Breast epithelium (tissue), 4 donors: ENCODE measurements at regions not wholly inside any gene's neighbourhood (a gene's known extent, or its start where the extent isn't known, plus 50 kb on each side); places are given as distances from the start of the nearest gene placed in this dataset.

Experiments
- DNase-seq, 2 donors: peaks; one replicate each; pipeline ENCODE4 v3.0.0-alpha.2; 2019; ENCODE audit warnings: low spot score in 2 of 2
- H3K27ac ChIP-seq, 2 donors: fragments of 200-600 bp; sonication (generic) in 1 of 2; one replicate each; pipeline ENCODE4 v1.5.1; 2016 to 2019; ENCODE audit warnings: mild to moderate bottlenecking in 1 of 2
- H3K27me3 ChIP-seq, 2 donors: fragments of 200-600 bp; sonication (generic) in 1 of 2; one replicate each; pipeline versions ENCODE4 v1.5.1 to v1.6.0; 2017 to 2019; ENCODE audit warnings: control low read depth in 1 of 2, mild to moderate bottlenecking in 1 of 2
- H3K36me3 ChIP-seq: fragments of 200-600 bp; one replicate; pipeline ENCODE4 v1.5.1; 2019
- H3K4me1 ChIP-seq, 2 donors: fragments of 200-600 bp; sonication (generic); one replicate each; pipeline ENCODE4 v1.5.1; 2016 to 2019; ENCODE audit warnings: control low read depth in 1 of 2
- H3K4me3 ChIP-seq, 3 donors: fragments of 200-600 bp; sonication (generic); 1 replicate in 2 of 3; 2 replicates in 1 of 3; pipeline ENCODE4 v1.5.1; 2016 to 2019; ENCODE audit warnings: mild to moderate bottlenecking in 3 of 3, moderate library complexity in 2 of 3
- H3K9me3 ChIP-seq, 2 donors: fragments of 200-600 bp; sonication (generic) in 1 of 2; one replicate each; pipeline ENCODE4 v1.5.1; 2016 to 2019; ENCODE audit warnings: control low read depth in 1 of 2
- POLR2A ChIP-seq: fragments of 450-650 bp; IDR thresholded peaks from one replicate; pipeline ENCODE4 v1.6.1; 2016; ENCODE audit warnings: antibody characterized with exemption, mild to moderate bottlenecking, moderate library complexity
- POLR2AphosphoS5 ChIP-seq, 3 donors: sonication (generic); formaldehyde crosslinking; IDR thresholded peaks; one replicate each; pipeline ENCODE4 v1.6.1; 2017; ENCODE audit warnings: antibody characterized with exemption in 3 of 3
- intact Hi-C: fragments of 100-400 bp; cut with DNase I; formaldehyde crosslinking; loops from one replicate; pipeline ENCODE4 v1.15.1; 2023; ENCODE audit warnings: low total_unique reads
- TF ChIP-seq, protein P1 (sequence below), 3 donors: fragments of 450-650 bp; IDR thresholded peaks; one replicate each; pipeline ENCODE4 v1.5.1; 2016 to 2017; ENCODE audit warnings: antibody characterized with exemption in 3 of 3, mild to moderate bottlenecking in 3 of 3, moderate library complexity in 3 of 3

DNA sequence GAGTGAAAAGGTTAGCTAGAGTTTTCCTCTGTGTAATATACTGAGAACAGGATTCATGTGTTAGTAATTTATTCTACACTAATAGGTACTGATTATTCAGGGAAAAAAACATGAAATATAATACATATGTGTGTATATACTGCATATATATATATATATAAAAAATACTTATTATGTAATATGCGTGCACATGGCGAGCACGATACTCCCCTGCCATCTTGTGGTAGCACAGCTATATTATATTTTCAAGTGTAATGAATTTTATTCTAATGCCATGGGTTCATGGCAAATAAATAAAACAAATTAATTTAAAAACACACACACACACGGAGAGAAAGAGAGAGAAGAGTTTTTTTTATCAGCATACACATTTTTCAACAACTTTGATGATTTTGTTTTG is 460.6 kb downstream of the KCNJ2 start:
- H3K4me1 ChIP-seq, result no peaks in the 10 kb centered on the region
- H3K27ac ChIP-seq, result no peak overlapping the region
- intact Hi-C loops, result no loop called here
- no peak for DNase-seq
- H3K4me3 ChIP-seq, result no peak overlapping the region
- no peak for TF ChIP-seq POLR2A
- TF ChIP-seq POLR2AphosphoS5 (IDR thresholded peaks at IDR 0.05), result no peak
- TF ChIP-seq, protein P1, sequence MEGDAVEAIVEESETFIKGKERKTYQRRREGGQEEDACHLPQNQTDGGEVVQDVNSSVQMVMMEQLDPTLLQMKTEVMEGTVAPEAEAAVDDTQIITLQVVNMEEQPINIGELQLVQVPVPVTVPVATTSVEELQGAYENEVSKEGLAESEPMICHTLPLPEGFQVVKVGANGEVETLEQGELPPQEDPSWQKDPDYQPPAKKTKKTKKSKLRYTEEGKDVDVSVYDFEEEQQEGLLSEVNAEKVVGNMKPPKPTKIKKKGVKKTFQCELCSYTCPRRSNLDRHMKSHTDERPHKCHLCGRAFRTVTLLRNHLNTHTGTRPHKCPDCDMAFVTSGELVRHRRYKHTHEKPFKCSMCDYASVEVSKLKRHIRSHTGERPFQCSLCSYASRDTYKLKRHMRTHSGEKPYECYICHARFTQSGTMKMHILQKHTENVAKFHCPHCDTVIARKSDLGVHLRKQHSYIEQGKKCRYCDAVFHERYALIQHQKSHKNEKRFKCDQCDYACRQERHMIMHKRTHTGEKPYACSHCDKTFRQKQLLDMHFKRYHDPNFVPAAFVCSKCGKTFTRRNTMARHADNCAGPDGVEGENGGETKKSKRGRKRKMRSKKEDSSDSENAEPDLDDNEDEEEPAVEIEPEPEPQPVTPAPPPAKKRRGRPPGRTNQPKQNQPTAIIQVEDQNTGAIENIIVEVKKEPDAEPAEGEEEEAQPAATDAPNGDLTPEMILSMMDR (IDR thresholded peaks at IDR 0.05), result peak in 1 of 3 donors; percentile 15
- no peaks in the 10 kb centered on the region for H3K9me3 ChIP-seq
- H3K27me3 ChIP-seq, result no peaks in the 10 kb centered on the region
- no peaks in the 10 kb centered on the region for H3K36me3 ChIP-seq

DNA sequence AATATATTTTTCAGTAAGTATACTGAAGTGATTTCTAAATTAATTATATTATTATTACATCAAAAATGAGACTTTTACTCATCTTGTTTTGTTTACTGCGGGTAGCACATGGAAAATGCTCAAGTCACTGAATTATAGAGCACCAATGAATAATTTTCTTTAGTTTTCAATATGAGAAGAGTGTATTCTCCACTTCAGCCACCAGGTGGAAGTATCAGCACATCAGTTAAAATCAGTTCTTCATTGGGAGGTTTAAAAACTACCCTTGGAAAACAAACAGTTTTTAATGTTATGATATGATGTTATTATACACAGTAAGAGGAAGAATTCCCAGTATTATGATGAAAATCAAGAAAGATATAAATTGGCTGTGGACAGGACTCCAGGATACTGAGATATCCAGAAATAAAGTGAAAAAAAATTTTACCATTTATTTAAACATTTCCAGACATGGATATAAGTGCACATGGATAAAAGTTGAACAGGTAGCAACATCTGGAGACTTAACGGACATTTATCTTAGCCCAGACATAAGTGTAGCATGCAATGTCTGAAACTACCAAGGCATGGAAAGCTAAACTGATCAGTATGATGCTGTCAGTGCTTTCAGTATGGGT is 467.3 kb downstream of the KCNJ2 start:
- no peak for DNase-seq
- Histone ChIP-seq H3K27ac (no peak overlapping the region), H3K27me3 (no peaks in the 10 kb centered on the region), H3K4me1 (no peaks in the 10 kb centered on the region), H3K4me3 (no peak overlapping the region), H3K36me3 (no peaks in the 10 kb centered on the region), H3K9me3 (no peaks in the 10 kb centered on the region)
- intact Hi-C loops, result no loop called here
- TF ChIP-seq, protein P1 (IDR thresholded peaks at IDR 0.05), result peak; percentile 77 to 84 (median 83)
- TF ChIP-seq POLR2A, result no peak

DNA sequence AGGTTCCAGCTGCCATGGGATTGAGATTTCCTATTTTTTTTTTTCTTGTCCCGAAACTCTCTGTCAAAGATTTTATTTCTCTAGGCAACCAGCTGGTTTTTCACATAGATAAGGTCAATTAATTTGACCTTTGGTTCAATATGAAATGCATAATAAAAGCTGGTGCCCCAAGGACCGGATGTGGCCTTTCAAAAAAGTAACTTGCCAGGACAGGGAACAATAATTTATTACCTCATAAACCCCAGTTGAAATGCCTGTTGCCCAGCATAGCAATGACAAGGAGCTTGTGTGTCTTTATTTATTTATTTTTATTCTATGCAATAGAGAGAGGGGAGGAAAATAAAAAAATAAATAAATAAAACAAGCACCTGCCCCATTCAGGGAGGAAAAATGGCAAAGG is 472.7 kb downstream of the KCNJ2 start:
- intact Hi-C loops, result no loop called here
- Histone ChIP-seq H3K4me1 (no peaks in the 10 kb centered on the region), H3K27me3 (no peaks in the 10 kb centered on the region), H3K27ac (no peak overlapping the region), H3K4me3 (no peak overlapping the region), H3K9me3 (no peaks in the 10 kb centered on the region), H3K36me3 (no peaks in the 10 kb centered on the region)
- no peak for DNase-seq
- TF ChIP-seq, protein P1 (IDR thresholded peaks at IDR 0.05), result no peak
- no peak for TF ChIP-seq POLR2AphosphoS5 (IDR thresholded peaks at IDR 0.05)
- no peak for TF ChIP-seq POLR2A

DNA sequence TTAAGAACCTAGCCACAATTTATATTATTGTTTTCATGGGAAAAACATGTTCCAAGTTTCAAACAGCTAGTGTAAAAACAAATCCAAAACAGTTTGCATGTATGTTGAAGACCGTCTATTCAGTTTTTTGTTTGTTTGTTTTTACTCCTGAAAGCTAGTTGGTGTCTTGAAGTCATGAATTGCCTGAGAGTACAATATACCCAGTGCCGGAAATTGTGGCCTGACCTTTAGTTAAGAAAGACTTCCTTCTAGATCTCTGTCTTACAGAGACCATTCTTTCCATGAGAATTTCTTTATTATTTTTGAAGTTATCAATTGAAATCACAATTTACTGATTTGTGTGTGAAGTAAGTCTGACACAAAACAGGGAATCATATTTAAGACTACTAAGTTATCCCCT is 474.8 kb downstream of the KCNJ2 start:
- no peak for TF ChIP-seq POLR2A
- TF ChIP-seq, protein P1 (IDR thresholded peaks at IDR 0.05), result no peak
- TF ChIP-seq POLR2AphosphoS5 (IDR thresholded peaks at IDR 0.05), result no peak
- intact Hi-C loops, result no loop called here
- DNase-seq, result no peak
- H3K27me3 ChIP-seq, result no peaks in the 10 kb centered on the region
- no peak overlapping the region for H3K27ac ChIP-seq
- no peak overlapping the region for H3K4me3 ChIP-seq
- H3K36me3 ChIP-seq, result peaks cover under 1% of the 10 kb centered on the region
- no peaks in the 10 kb centered on the region for H3K9me3 ChIP-seq
- no peaks in the 10 kb centered on the region for H3K4me1 ChIP-seq

DNA sequence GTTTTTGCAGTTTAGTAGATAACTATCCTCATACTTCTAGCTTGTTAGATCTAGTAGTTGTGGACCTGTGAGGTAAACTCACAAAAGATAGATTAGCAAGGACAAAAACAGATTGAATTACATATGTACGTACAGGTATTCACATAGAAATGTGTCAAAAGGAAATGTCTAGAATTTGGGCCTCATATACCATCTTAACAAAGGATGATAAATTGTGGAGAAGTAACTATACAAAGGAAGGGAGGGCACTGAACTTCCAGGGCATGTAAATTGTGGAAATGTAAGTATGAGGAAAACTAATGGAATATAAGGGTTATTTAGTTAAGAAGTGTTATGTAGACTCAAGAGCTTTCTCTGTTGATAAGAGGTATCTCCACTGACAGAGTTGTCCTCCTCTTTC is 477.3 kb downstream of the KCNJ2 start:
- TF ChIP-seq, protein P1 (IDR thresholded peaks at IDR 0.05), result no peak
- TF ChIP-seq POLR2AphosphoS5 (IDR thresholded peaks at IDR 0.05) (no peak), POLR2A (no peak)
- no peaks in the 10 kb centered on the region for H3K27me3 ChIP-seq
- H3K4me1 ChIP-seq, result no peaks in the 10 kb centered on the region
- H3K36me3 ChIP-seq, result peaks cover 5% of the 10 kb centered on the region
- no peak overlapping the region for H3K4me3 ChIP-seq
- intact Hi-C loops, result no loop called here
- DNase-seq, result no peak
- no peak overlapping the region for H3K27ac ChIP-seq
- H3K9me3 ChIP-seq, result no peaks in the 10 kb centered on the region
